GM12874 (cell line): ENCODE measurements at regions not wholly inside any gene's neighbourhood (a gene's known extent, or its start where the extent isn't known, plus 50 kb on each side); places are given as distances from the start of the nearest gene placed in this dataset.

Source experiments
- CTCF ChIP-seq: IDR thresholded peaks from 2 replicates; pipeline ENCODE4 v1.5.1; 2011; ENCODE audit warnings: low read depth, mild to moderate bottlenecking, control low read depth, low read length, moderate library complexity; ENCODE audit not compliant: insufficient read depth

DNA sequence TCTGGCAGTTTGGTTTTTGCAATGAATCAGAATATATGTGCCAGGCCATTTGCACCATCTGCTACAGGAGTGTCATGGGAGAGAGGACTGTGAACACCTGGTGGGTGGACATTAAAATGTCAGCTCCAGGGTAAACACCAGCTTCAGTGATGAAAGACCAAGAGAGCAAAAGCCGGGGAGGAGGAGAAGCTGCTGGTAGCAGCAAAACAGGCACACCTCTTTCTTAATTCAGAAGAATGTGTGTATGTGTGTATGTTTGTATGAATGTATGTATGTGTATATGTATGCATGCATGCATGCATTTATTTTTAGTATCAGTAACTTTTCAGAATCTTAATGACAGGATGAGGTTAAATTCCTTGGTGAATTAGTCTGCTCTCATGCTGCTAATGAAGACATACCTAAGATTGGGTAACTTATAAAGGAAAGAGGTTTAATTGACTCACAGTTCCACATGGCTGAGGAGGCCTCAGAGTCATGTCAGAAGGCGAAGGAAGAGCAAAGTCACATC lies 357.4 kb upstream of the PRICKLE1 start:
- TF ChIP-seq CTCF: no peak

DNA sequence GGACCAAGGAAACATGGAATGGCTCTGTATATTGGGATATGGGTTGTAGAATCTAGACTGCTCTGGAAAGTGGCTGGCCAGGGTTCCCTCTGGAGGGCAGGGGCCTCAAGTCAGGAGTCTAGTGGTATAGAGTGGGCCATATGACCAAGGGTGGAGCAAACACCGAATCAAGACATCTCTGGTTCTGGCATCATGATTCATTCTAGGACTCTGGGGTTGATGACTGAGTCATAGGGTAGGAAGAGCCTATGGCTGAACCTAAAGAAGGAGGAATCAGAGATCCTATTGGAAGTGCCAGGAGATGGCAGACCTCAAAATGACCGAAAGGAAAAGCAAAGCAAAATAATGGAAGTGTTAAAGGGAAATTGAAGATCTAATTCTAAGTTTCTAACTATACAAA lies 356.4 kb upstream of the PRICKLE1 start:
- no peak for TF ChIP-seq CTCF

DNA sequence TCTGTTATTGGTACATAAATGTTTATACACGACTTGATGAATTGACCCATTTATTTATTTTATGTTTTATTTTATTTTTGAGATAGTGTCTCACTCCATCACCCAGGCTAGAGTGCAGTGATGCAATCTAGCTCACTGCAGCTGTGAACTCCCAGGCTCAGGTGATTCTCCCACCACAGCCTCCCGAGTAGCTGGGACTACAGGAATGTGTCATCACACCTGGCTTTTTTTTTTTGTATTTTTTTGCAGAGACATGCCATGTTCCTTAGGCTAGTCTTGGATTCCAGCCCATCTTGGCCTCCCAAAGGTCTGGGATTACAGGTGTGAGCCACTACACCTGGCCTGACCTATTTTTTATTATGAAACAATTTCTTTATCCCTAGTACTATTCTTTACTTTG lies 355.0 kb upstream of the PRICKLE1 start:
- no peak for TF ChIP-seq CTCF

DNA sequence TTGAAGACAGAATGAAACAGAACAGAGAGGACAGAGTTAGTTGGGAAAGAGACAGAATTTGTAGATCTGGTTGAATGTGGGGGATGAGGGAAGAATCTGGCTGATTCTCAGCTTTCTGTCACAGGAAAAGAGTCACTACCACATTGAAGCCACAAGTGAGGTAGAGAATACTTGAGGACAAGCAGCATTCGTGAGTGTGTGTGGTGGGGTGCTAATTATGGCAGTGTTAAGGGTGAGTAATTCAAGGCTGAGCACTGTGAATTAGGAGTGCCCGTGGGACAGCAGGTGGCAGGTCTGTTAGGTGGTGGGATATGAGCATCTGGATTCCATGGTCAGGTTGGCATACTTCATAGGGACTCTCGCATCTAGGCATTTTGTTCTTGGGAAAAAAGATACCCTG lies 347.4 kb upstream of the PRICKLE1 start:
- no peak for TF ChIP-seq CTCF

DNA sequence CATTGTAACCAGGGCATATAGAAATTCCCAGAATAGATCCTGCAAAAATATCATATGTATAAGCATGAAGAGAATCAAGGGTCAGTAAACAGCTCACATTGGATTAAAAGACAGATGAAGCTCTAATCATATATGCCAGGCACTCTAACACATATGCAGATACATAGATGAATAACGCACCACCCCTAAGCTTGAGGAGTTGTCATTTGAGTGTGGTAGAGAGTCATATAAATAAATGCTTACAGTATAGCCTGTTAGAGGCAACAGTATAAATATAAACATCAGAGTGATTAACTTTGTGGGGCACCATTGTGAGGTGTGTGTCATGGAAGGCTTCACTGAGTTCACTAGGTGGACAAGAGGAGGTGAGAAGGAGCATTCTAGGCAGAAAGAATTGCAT lies 346.7 kb upstream of the PRICKLE1 start:
- TF ChIP-seq CTCF: no peak

- TF ChIP-seq CTCF: no peak
These were observed 346.2 kb upstream of the PRICKLE1 start for GRCh38 chr12:42935756-42936155.

DNA sequence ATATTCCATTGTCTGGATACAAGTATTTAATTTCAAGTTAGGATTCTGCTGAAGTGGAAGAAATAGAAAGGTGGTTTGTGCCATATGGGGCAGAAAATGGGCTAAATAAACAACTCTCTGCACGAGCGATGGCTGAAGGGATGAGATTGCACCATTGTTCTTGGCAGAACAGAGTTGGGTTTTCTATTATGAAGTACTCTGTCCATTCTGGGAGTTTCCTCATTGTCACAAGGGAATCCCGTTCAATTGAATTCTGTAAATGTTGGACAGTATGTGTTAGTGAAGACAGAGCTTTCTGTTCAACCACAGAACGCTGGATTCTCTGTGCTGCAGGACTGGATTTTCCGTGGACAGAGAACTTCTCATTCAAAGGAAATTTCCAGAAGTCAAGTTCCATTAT lies 345.5 kb upstream of the PRICKLE1 start:
- no peak for TF ChIP-seq CTCF

- no peak for TF ChIP-seq CTCF
These were observed 344.0 kb upstream of the PRICKLE1 start for GRCh38 chr12:42933461-42934081.
